ENCODE measurements at regions not wholly inside any gene's neighbourhood (a gene's known extent, or its start where the extent isn't known, plus 50 kb on each side); places are given as distances from the start of the nearest gene placed in this dataset.
"Not testable (repeated sequence)": the region's sequence is repeated elsewhere in the genome, so short reads cannot be mapped to it uniquely, and the experiment has no call there.

GRCh38 chr3:55136291-55136690 is 208.4 kb upstream of the LRTM1 start:
- not testable (repeated sequence) for TF ChIP-seq POLR2A (IDR thresholded peaks at IDR 0.05); EP300 (IDR thresholded peaks at IDR 0.05; ENCODE audit: low read depth)
- TF ChIP-seq, protein P1, sequence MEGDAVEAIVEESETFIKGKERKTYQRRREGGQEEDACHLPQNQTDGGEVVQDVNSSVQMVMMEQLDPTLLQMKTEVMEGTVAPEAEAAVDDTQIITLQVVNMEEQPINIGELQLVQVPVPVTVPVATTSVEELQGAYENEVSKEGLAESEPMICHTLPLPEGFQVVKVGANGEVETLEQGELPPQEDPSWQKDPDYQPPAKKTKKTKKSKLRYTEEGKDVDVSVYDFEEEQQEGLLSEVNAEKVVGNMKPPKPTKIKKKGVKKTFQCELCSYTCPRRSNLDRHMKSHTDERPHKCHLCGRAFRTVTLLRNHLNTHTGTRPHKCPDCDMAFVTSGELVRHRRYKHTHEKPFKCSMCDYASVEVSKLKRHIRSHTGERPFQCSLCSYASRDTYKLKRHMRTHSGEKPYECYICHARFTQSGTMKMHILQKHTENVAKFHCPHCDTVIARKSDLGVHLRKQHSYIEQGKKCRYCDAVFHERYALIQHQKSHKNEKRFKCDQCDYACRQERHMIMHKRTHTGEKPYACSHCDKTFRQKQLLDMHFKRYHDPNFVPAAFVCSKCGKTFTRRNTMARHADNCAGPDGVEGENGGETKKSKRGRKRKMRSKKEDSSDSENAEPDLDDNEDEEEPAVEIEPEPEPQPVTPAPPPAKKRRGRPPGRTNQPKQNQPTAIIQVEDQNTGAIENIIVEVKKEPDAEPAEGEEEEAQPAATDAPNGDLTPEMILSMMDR (IDR thresholded peaks at IDR 0.05), result not testable (repeated sequence)
